Retinal pigment epithelial cell (primary cell): ENCODE measurements at regions not wholly inside any gene's neighbourhood (a gene's known extent, or its start where the extent isn't known, plus 50 kb on each side); places are given as distances from the start of the nearest gene placed in this dataset.

Source experiments
- DNase-seq: peaks from one replicate; pipeline ENCODE4 v3.0.0-alpha.2; 2010; ENCODE audit warnings: low read depth
- H3K4me3 ChIP-seq: 2 replicates; pipeline ENCODE4 v1.5.1; 2011; ENCODE audit warnings: mild to moderate bottlenecking, low read length, control low read depth, moderate library complexity
- CTCF ChIP-seq: conservative IDR thresholded peaks from 2 replicates; pipeline ENCODE4 v1.5.1; 2011; ENCODE audit warnings: low read depth, low read length, control low read depth, inconsistent platforms

GRCh38 chr2:9082158-9082557 is 78.7 kb upstream of the MBOAT2 start:
- no peak for TF ChIP-seq CTCF

GRCh38 chr2:9081750-9082149 is 78.3 kb upstream of the MBOAT2 start:
- no peak overlapping the region for H3K4me3 ChIP-seq
- TF ChIP-seq CTCF: no peak

More at GRCh38 chr2:9082158-9082557, 78.7 kb upstream of the MBOAT2 start:
- no peak for DNase-seq
- H3K4me3 ChIP-seq: no peak overlapping the region

GRCh38 chr2:9078405-9078804 is 74.9 kb upstream of the MBOAT2 start:
- no peak for DNase-seq
- no peak overlapping the region for H3K4me3 ChIP-seq
- no peak for TF ChIP-seq CTCF

More at GRCh38 chr2:9081750-9082149, 78.3 kb upstream of the MBOAT2 start:
- no peak for DNase-seq

GRCh38 chr2:9077691-9078090 is 74.2 kb upstream of the MBOAT2 start:
- no peak for DNase-seq
- no peak overlapping the region for H3K4me3 ChIP-seq
- no peak for TF ChIP-seq CTCF

- DNase-seq: no peak
- TF ChIP-seq CTCF: no peak
- H3K4me3 ChIP-seq: no peak overlapping the region
Measured at GRCh38 chr2:9076755-9077154, 73.3 kb upstream of the MBOAT2 start.

- H3K4me3 ChIP-seq: no peak overlapping the region
- no peak for DNase-seq
- TF ChIP-seq CTCF: no peak
Measured at GRCh38 chr2:9076210-9076609, 72.7 kb upstream of the MBOAT2 start.

- TF ChIP-seq CTCF: no peak
- no peak for DNase-seq
- no peak overlapping the region for H3K4me3 ChIP-seq
Measured at GRCh38 chr2:9074930-9075329, 71.4 kb upstream of the MBOAT2 start.
